GM21737 (cell line): ENCODE measurements at regions not wholly inside any gene's neighbourhood (a gene's known extent, or its start where the extent isn't known, plus 50 kb on each side); places are given as distances from the start of the nearest gene placed in this dataset.
"Not testable (repeated sequence)": the region's sequence is repeated elsewhere in the genome, so short reads cannot be mapped to it uniquely, and the experiment has no call there.

Experiments
- ATAC-seq: cut with Tn5 transposase; IDR thresholded peaks from one replicate; pipeline ENCODE4 v1.9.1; 2021; ENCODE audit warnings: mild to moderate bottlenecking, moderate library complexity; ENCODE audit not compliant: unreplicated experiment

DNA sequence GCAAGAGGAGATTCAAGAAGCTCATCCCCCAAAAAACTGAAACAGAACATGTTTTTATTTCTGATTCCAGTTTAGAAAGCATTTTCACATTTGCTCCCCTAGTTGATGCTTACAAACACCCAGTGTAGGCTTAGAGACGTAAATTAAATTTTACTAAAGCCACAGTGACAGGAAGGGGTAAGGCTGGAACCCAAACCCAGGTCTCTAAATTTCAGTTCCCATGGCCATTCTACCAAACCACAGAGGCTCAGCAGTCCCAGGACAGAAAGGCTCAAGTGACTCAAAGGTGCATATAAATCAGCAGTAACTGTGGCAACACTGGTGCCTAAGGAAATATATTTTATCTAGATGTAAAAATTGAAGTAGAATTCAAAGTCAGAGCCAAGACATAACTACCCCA is 128.7 kb downstream of the CEP120 start:
- peak; percentile 80 for ATAC-seq

DNA sequence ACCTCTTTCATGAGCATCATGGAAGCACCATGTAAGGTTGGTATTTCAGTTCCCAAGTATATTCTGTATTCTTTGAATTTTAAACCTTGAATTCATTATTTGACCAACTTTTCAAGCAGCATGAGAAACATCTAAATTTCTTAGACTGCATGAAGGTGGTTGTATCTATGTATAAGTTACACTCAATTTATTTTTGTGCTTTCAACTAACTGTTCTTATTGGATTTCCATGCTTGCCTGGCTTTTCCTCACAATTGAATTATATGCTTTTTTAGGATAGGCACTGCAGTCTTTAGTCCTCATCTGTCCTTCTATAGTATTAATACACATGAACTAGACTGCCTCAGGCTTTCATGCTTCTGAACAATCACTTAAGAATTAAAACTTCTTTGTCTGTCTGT is 134.0 kb downstream of the CEP120 start:
- no peak for ATAC-seq

DNA sequence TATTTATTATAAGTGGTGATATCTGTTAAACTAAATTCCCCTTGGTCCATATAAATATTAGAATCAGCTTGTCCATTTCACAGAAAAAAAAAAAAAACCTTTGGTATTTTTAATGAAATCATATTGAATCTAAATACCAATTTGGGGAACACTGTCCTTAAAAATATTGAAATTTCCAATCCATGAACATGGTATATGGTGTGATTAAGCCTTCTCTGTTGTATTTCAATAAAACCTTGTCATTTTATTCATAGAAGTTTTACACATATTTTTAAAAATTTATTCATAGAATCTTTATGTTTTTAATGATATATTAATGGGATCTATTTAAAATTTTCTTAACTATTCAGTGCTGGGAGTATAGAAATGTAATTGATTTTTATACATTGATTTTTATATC is 135.3 kb downstream of the CEP120 start:
- no peak for ATAC-seq

- ATAC-seq = no peak
Measured at GRCh38 chr5:123286891-123287290, 136.3 kb downstream of the CEP120 start.

- ATAC-seq = no peak
Measured at GRCh38 chr5:123285122-123286023, 137.8 kb downstream of the CEP120 start.

GRCh38 chr5:123283499-123283898 is 139.7 kb downstream of the CEP120 start:
- ATAC-seq = no peak

DNA sequence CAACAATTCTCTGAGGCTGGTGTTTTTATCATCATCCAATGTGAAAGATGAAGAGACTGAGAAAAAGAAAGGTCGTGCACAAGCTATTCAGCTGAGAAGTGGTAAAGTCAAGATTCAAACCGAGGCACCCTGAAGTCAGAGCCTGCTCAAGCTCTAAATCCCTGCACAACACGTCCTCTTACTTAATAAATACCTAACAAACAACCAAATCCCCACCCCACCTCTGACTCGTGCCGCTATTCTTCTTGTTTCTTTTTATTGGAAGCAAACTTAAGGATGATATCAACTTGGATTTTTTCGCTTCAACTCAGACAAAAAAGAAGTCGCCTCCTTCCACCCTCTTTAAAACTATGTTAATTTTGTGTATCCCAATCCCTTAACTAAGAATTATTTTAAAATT is 140.2 kb downstream of the CEP120 start:
- ATAC-seq = no peak

- ATAC-seq = no peak
Measured at GRCh38 chr5:123282444-123282843, 140.8 kb downstream of the CEP120 start.

- ATAC-seq = not testable (repeated sequence)
Measured at GRCh38 chr5:123280854-123281253, 142.3 kb downstream of the CEP120 start.

DNA sequence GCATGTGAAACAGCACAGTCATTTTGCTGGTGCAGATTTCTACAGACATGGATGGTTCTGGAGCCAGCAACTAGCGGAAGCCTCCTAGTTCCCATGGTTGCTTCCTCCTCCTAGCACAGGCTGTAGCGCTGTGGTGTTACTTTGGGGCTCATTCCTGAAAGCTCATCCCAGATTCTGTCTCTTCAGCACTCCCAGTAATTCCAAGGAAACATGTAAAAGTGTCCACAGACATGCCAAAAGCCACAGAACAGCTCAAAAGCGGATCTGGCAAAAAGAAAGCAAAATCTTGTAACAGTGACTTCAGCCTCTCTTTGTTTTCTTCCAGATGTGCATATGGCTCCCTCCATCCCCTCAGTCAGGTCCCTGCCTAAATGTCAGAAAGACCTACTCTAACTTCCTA is 144.1 kb downstream of the CEP120 start:
- no peak for ATAC-seq

GRCh38 chr5:123278284-123278683 is 144.9 kb downstream of the CEP120 start:
- no peak for ATAC-seq

DNA sequence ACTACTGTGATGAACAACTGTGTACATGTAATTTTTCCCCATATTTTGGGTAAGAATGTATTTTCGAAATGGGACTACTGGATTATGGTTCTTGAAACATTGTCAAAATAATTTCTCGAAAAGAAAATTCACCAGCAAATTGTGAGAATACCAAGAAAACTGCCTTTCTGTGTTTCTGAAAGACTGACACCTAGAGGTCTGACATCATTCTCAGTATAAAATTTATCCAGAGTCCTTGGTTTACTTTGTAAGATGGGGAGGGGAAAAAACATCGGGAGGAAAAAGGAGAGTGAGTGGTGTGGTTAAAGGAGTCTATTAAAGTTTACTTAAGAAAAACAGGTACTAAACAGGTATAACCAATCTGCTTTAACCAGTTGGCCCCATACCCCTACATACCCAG is 149.2 kb downstream of the CEP120 start:
- no peak for ATAC-seq

DNA sequence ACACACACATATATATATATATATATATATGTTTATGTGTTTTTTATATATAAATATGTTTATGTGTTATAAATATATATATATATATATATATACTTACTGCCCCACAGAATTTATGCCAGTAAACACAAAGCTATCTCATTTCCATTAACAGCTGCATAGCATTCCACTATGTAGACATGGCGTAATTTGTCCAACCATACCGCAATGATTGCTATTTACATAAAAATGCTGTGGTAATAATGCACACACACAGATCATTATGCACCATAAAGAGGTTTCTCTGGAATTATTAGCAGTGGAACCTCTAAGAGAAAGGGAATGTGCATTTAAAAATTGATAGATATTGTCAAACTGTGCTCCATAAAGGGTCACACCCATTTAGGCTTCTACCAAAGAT is 150.1 kb downstream of the CEP120 start:
- no peak for ATAC-seq

DNA sequence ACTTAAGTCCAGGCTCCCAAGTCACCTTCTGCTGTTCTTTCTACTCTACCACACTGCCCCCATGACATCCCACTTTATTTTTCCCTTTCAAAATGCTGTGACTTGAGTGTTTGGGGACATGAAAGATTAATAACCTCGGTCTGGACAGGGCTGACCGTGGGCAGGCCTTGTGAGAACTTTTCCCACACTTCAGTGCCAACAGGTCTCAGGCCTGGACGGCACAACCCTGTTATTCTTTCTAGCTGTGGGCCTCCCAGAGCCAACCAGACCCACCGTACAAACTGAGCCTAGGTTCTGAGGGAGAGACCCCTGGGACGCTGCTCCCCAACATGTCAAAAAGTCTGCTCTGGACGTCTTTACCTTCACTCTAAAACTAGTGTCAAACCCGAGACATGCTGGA is 153.4 kb downstream of the CEP120 start:
- no peak for ATAC-seq

DNA sequence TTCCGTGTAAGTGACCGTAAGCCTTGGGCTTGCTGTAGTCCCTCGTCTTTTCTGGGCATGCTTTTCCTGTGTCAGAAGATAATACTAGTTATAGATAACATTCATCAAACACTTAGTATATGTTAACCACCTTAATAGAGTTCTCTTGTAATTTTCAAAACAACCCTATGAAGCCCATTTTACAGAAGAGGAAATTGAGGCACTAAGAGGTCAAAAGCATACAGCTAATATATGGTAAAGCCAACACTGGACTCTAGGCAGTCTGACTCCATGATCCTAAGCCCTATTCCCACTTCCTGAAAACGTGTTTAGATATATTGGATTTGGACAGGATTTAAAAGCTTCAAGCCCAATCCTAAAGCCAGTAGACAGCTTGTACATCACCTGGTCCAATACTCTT is 153.8 kb downstream of the CEP120 start:
- no peak for ATAC-seq

DNA sequence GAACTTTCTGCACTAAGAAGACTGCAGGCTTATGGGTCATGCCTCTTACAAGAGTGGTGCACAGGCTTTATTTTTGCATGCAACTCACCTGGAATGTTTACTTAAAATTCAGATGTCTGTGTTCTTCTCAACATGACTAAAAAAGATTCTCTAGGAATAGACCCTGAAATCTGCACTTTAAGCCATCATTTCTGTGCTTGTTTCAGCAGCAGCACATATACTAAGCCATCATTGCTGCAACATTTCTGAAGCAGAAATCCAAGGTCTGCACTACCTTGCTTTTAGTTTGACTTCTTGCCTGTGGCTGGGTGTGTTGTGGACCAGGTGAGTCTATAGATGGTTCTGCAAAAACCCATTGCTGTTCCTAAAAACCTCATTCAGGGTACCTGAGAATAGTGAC is 156.8 kb downstream of the CEP120 start:
- no peak for ATAC-seq

DNA sequence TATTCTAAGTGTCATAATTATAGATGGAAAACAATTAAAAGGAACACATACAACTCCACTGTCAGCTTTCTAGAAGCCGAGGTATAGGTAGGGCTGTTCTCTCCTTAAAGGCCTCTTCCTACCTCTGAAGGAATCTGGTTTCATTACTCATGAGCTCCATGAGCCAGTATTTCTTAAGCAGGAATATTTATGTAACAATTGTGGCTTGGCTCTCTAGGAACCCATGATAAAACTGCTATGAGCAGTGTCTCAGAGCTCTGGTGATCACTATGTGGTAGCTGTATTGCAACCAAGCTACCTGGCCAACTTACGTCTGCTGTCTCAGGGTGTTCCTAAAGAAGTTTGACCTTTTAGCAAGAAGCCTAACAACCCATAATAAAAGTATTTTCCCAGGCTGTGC is 157.7 kb downstream of the CEP120 start:
- ATAC-seq = no peak

GRCh38 chr5:123264394-123264793 is 158.8 kb downstream of the CEP120 start:
- no peak for ATAC-seq

GRCh38 chr5:123263859-123264258 is 159.3 kb downstream of the CEP120 start:
- ATAC-seq = no peak

GRCh38 chr5:123262216-123262823 is 160.9 kb downstream of the CEP120 start:
- no peak for ATAC-seq

GRCh38 chr5:123261752-123262151 is 161.5 kb downstream of the CEP120 start:
- ATAC-seq = no peak

GRCh38 chr5:123249446-123249845 is 160.4 kb downstream of the PRDM6 start:
- ATAC-seq = no peak
